T-helper 17 cell (primary cell): ENCODE measurements at regions not wholly inside any gene's neighbourhood (a gene's known extent, or its start where the extent isn't known, plus 50 kb on each side); places are given as distances from the start of the nearest gene placed in this dataset.
"Not testable (repeated sequence)": the region's sequence is repeated elsewhere in the genome, so short reads cannot be mapped to it uniquely, and the experiment has no call there.

ENCODE experiments used
- ATAC-seq: fragments of 150-1000 bp; cut with Tn5 transposase; 2 replicates; pipeline ENCODE4 v1.10.0; 2021; ENCODE audit warnings: mild to moderate bottlenecking, moderate library complexity
- DNase-seq, 3 donors: peaks; one replicate each; pipeline versions ENCODE4 v3.0.0 to v3.0.0-alpha.2; 2020 to 2021
- H3K9me3 ChIP-seq: one replicate; pipeline ENCODE4 v1.7.0; 2013; ENCODE audit warnings: low read length, mild to moderate bottlenecking; ENCODE audit not compliant: control insufficient read depth, poor library complexity, severe bottlenecking
- H3K27ac Mint-ChIP-seq: one replicate; pipeline ENCODE4 v1.8.0; 2022; ENCODE audit warnings: mild to moderate bottlenecking, moderate library complexity, mixed read lengths
- H3K27me3 Mint-ChIP-seq: one replicate; pipeline ENCODE4 v1.8.0; 2022; ENCODE audit warnings: mixed read lengths
- H3K36me3 Mint-ChIP-seq: one replicate; pipeline ENCODE4 v1.8.0; 2022; ENCODE audit warnings: low read depth, mixed read lengths
- H3K4me1 Mint-ChIP-seq: one replicate; pipeline ENCODE4 v1.8.0; 2022; ENCODE audit warnings: mild to moderate bottlenecking, mixed read lengths
- H3K4me3 Mint-ChIP-seq: one replicate; pipeline ENCODE4 v1.8.0; 2022; ENCODE audit warnings: mild to moderate bottlenecking, moderate library complexity, mixed read lengths

DNA sequence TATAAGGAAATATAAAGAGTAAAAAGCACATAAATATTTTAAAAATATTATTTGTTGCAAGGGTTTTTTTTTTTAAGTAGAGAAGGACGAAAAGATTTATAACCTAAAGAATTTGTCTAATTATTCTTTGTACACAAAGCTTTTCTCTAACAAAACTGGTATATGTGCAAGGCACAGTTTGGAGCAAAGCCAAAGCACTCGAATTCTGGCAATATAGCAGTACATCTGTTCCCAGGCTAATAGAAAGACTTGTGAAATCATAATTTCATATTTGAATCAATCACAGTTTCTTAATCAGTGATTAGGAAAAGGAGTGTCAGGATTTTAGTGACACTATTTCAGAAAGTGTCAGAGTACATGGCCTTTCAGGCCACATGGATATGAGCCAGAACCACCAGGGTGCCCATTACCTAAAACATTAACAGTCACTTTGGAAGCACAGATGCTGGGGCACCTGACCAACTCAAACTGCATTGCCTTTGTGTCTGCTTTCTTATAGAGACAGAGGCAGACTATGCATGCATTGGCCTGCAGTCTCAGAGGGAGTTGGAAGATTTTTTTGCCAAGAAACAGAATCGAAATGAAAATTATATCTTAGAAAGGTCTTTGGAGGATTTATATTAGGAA, 651.8 kb upstream of the SGO1 start:
- no peaks in the 10 kb centered on the region for H3K4me1 Mint-ChIP-seq
- no peaks in the 10 kb centered on the region for H3K27me3 Mint-ChIP-seq
- ATAC-seq (no peak), DNase-seq (no peak)
- H3K9me3 ChIP-seq = no peaks in the 10 kb centered on the region
- H3K4me3 Mint-ChIP-seq = no peak overlapping the region
- H3K36me3 Mint-ChIP-seq = no peaks in the 10 kb centered on the region
- no peak overlapping the region for H3K27ac Mint-ChIP-seq

DNA sequence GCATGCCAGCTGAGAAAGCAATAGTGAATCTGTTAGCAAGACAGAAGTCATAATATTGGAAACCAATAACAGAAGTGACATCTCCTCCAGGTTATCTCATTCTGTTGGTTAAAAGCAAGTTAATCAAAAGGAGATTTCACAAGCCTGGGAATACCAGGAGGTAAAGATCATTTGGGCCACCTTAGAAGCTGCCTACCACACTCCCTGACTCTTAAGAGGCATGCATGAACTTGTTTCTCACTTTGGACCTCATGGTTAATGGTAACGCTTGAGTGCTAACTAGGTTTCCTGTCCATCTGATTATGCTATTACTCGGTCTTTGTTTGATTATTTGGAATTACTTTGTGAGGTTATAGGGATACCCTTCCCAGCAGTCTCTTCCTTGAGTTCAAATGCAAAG, 650.8 kb upstream of the SGO1 start:
- no peaks in the 10 kb centered on the region for H3K9me3 ChIP-seq
- Mint-ChIP-seq H3K27me3 (no peaks in the 10 kb centered on the region), H3K36me3 (no peaks in the 10 kb centered on the region), H3K4me3 (no peak overlapping the region), H3K4me1 (no peaks in the 10 kb centered on the region), H3K27ac (no peak overlapping the region)
- no peak for ATAC-seq
- no peak for DNase-seq

DNA sequence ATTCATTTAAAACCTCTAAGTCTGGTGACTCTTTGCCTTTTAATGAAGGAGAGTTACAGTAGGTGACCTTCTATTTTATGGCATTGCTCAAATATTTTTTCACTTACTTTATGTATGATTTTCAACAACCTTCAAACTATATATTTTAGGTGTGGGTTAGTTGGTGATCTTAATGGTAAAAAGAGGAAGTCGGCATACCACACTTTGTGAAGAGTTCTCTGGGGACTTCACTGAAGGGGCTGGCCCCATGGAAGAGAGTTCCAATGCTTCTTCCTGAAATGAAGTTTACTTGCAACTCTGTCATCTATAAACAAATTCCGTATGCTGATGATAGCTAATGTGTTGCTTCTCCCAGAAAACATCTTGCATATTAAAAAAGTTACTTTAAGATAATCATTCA, 647.0 kb upstream of the SGO1 start:
- ATAC-seq (no peak), DNase-seq (no peak)
- no peaks in the 10 kb centered on the region for H3K27me3 Mint-ChIP-seq
- no peaks in the 10 kb centered on the region for H3K36me3 Mint-ChIP-seq
- no peak overlapping the region for H3K4me3 Mint-ChIP-seq
- H3K4me1 Mint-ChIP-seq = no peaks in the 10 kb centered on the region
- no peaks in the 10 kb centered on the region for H3K9me3 ChIP-seq
- H3K27ac Mint-ChIP-seq = no peak overlapping the region

DNA sequence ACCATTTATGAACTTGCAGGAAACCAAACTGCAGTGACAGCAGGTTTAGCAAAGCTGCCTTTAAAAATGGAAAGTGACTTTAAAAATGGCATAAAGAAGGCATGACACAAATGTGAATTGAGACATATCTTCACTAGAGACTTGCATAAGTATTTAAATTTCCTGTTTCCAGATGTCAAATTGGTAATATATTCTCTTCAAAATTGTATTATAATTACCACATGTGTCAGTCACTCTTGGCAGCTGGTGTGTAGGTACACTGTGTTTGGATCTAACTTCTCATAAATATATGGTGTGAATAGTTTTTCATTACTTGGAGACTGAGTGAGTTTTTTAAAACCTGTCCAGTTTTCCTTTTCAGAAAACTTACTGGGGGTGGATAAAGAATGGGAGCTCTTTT, 636.2 kb upstream of the SGO1 start:
- no peaks in the 10 kb centered on the region for H3K9me3 ChIP-seq
- no peak overlapping the region for H3K4me3 Mint-ChIP-seq
- no peaks in the 10 kb centered on the region for H3K4me1 Mint-ChIP-seq
- ATAC-seq (no peak), DNase-seq (no peak)
- H3K36me3 Mint-ChIP-seq = no peaks in the 10 kb centered on the region
- H3K27ac Mint-ChIP-seq = no peak overlapping the region
- H3K27me3 Mint-ChIP-seq = no peaks in the 10 kb centered on the region

DNA sequence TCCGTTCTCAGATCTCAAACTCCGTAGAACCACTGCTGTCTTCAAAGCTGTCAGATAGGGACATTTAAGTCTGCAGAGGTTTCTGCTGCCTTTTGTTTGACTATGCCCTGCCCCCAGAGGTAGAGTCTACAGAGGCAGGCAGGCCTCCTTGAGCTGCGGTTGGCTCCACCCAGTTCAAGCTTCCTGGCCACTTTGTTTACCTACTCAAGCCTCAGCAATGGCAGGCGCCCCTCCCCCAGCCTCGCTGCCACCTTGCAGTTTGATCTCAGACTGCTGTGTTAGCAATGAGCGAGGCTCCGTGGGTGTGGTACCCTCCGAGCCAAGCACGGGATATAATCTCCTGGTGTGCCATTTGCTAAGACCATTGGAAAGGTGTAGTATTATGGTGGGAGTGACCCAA, 634.9 kb upstream of the SGO1 start:
- not testable (repeated sequence) for DNase-seq

DNA sequence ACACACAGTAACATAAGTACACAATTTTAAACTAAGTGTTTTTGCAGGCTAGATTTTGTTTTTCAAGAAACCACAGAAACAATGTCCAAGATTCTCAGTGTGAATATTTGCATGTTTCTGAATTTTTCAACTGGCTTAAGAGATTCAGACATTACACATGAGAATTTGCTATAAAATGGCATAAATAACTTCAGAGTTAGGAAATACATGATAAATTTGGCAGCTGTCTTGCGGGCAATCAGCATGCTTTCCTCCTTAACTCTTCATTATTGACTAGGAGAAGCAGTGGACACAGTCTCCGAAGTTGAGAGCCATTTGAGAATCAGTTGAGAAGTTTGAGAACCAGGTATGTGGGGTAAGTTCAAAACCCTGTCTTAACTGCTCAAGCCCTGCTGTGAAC, 625.6 kb upstream of the SGO1 start:
- H3K4me1 Mint-ChIP-seq = no peaks in the 10 kb centered on the region
- H3K36me3 Mint-ChIP-seq = no peaks in the 10 kb centered on the region
- H3K4me3 Mint-ChIP-seq = no peak overlapping the region
- ATAC-seq (no peak), DNase-seq (no peak)
- H3K27me3 Mint-ChIP-seq = no peaks in the 10 kb centered on the region
- H3K27ac Mint-ChIP-seq = no peak overlapping the region
- H3K9me3 ChIP-seq = no peaks in the 10 kb centered on the region

More for the DNA sequence above, 634.9 kb upstream of the SGO1 start:
- H3K9me3 ChIP-seq, ATAC-seq, H3K36me3 Mint-ChIP-seq, H3K27me3 Mint-ChIP-seq, H3K4me3 Mint-ChIP-seq, H3K4me1 Mint-ChIP-seq, H3K27ac Mint-ChIP-seq: not testable (repeated sequence)

DNA sequence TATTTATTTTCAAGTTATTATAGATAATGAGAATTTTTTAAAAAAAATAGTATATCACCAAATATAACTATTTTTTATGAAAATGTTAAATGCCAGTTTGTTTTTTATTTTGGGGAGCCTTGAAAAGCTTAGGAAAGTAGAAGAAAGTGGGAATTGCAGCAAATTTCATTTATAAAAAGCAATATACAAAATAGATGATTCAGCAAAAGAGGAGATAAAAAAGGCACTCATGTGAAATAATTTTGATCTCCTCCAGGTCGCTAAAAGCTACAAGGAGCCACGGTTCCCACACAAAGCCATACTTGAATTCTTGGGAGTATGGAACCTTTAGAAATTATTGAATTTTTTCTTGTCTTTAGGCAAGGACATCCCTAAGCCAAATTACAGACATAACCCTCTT, 625.0 kb upstream of the SGO1 start:
- Mint-ChIP-seq H3K27ac (no peak overlapping the region), H3K4me3 (no peak overlapping the region)

DNA sequence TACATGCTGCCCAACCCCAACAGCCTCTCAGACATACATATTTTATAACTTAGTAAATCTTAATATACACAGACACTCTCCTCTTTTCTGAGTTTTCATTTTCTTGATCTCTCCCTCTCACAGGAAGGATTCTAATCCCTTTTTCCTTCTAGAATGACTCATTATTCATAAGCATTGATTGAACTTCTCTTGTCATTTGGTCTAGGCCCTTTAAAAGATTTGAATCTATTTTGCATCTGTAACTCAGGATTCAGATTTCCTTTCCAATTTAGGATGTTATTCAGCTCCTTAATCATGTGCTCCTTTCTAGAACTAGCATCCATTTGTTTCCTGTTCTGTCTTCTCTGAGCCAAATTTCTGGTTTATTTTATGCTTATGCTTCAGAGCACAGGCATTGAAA, 624.5 kb upstream of the SGO1 start:
- H3K9me3 ChIP-seq = no peaks in the 10 kb centered on the region
- Mint-ChIP-seq H3K27me3 (no peaks in the 10 kb centered on the region), H3K27ac (no peak overlapping the region), H3K36me3 (no peaks in the 10 kb centered on the region), H3K4me1 (no peaks in the 10 kb centered on the region), H3K4me3 (no peak overlapping the region)
- DNase-seq (no peak), ATAC-seq (no peak)

More for the DNA sequence above, 625.0 kb upstream of the SGO1 start:
- Mint-ChIP-seq H3K36me3 (no peaks in the 10 kb centered on the region), H3K4me1 (no peaks in the 10 kb centered on the region), H3K27me3 (no peaks in the 10 kb centered on the region)
- no peak for DNase-seq
- H3K9me3 ChIP-seq = no peaks in the 10 kb centered on the region
- ATAC-seq = no peak

DNA sequence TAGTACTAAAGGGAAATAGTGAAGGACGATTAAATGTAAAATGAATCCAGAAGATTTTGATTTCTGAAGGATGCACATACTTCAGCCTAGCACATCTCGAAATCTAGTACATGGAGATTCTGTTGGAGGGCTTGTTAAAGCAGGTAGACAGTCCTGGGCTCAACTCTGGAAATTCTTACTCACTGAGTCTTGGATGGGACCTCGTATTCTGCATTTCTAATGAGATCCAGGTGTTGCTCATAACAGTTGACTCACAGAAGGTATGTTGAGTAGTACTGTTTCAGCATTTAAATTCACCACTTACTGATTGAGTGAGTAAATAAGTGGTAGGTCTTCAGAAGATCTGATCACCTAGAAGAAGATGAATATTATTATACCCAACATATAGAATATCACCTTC, 623.4 kb upstream of the SGO1 start:
- ATAC-seq (no peak), DNase-seq (no peak)
- H3K27ac Mint-ChIP-seq = no peak overlapping the region
- no peaks in the 10 kb centered on the region for H3K36me3 Mint-ChIP-seq
- no peak overlapping the region for H3K4me3 Mint-ChIP-seq
- no peaks in the 10 kb centered on the region for H3K27me3 Mint-ChIP-seq
- no peaks in the 10 kb centered on the region for H3K9me3 ChIP-seq
- H3K4me1 Mint-ChIP-seq = no peaks in the 10 kb centered on the region

DNA sequence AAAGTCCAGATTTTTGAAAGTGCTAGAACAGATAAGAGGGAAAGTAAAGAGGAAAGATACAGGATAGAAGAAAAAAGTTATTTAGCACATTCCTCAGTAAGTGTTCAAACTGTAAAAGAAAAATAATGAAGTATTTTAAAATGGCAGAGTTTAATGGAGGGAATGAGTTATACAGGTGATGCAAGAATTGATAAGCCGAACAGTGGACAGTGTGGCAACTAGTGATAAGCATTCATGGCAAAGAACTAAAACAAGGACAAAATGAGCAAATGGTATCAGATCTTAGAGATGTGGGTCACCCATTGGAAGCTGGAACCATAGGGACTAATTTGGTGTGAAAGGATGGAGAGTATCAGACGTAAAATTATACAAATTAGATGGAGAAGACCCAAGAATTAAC, 622.9 kb upstream of the SGO1 start:
- no peaks in the 10 kb centered on the region for H3K9me3 ChIP-seq
- H3K27ac Mint-ChIP-seq = no peak overlapping the region
- ATAC-seq = no peak
- H3K4me3 Mint-ChIP-seq = no peak overlapping the region
- H3K27me3 Mint-ChIP-seq = no peaks in the 10 kb centered on the region
- no peaks in the 10 kb centered on the region for H3K36me3 Mint-ChIP-seq
- H3K4me1 Mint-ChIP-seq = no peaks in the 10 kb centered on the region
- DNase-seq = no peak

DNA sequence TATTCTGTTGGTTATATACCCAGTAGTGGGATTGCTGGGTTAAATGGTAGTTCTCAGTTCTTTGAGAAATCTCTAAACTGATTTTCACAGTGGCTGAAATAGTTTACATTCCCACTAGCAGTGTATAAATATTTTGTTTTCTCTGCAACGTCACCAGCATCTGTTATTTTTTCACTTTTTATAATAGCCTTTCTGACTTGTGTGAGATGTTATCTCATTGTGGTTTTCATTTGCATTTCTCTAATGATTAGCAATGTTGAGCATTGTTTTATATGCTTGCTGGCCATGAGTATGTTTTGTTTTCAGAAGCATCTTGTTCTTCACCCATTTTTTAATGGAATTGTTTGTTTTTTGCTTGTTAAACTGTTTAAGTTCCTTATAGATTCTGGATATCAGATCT, 612.7 kb upstream of the SGO1 start:
- H3K27ac Mint-ChIP-seq = no peak overlapping the region
- no peaks in the 10 kb centered on the region for H3K27me3 Mint-ChIP-seq
- H3K4me1 Mint-ChIP-seq = no peaks in the 10 kb centered on the region
- peaks cover 3% of the 10 kb centered on the region for H3K9me3 ChIP-seq
- H3K36me3 Mint-ChIP-seq = no peaks in the 10 kb centered on the region
- DNase-seq (no peak), ATAC-seq (no peak)
- H3K4me3 Mint-ChIP-seq = no peak overlapping the region

DNA sequence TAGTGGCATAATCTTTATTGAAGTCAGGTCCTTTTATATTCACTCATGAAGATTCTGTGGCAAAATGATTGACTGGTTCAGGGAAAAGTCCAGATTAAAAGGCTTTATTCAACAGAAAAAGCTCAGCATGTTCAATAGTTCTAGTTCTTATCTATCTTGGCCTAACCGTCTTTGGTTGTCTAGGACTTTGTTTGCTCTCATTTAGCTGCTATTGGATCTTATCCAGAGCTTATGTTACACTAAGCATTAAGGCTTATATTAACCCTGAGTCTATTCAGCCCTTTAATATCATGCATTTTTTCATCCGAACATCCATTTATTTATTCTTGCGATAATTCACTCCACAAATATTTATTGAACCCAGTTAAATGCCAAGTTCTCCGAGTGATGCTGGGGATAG, 601.0 kb upstream of the SGO1 start:
- DNase-seq (no peak), ATAC-seq (no peak)
- Mint-ChIP-seq H3K36me3 (no peaks in the 10 kb centered on the region), H3K27ac (no peak overlapping the region), H3K27me3 (no peaks in the 10 kb centered on the region), H3K4me1 (no peaks in the 10 kb centered on the region), H3K4me3 (no peak overlapping the region)
- no peaks in the 10 kb centered on the region for H3K9me3 ChIP-seq

DNA sequence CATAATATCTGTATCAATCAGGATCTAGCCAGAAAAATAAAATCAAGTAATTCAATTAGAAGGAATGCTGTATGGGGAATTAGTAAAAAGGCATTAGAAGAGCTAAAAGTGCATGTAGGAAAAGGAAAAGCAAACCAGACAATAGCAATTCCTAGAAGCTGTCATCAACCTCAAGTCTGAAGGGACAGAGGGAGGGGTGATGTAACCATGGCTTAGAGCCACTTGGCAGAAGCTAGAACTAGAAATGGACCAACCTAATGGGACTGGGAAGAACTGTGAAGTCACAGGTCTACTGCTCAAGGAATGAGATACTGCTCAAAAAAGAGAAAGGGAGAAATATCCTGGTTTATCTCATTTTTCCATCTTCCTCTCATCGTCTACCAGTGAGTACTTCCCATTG, 590.7 kb upstream of the SGO1 start:
- Mint-ChIP-seq H3K27me3 (no peaks in the 10 kb centered on the region), H3K36me3 (no peaks in the 10 kb centered on the region), H3K4me1 (no peaks in the 10 kb centered on the region), H3K27ac (no peak overlapping the region), H3K4me3 (no peak overlapping the region)
- no peak for ATAC-seq
- H3K9me3 ChIP-seq = no peaks in the 10 kb centered on the region
- no peak for DNase-seq

DNA sequence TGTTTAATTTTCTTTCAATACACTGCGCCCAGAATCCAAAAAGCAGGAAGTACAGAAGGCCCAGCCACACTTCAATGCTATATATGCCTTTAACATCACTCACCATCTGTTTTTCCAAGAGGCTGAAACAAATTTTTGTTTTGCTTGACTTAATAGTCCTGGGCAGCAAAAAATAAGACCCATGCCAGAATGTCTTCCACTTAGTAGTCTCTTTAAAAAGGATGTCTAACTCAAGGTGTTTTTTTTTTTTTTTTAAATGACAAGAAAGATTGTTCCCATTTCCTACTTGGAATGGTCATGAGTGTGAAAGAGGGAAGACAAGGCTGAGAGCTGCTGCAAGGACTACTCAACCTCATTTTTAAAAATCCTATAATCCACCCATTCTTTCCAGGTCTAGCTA, 590.3 kb upstream of the SGO1 start:
- Mint-ChIP-seq H3K4me3 (no peak overlapping the region), H3K4me1 (no peaks in the 10 kb centered on the region), H3K27ac (no peak overlapping the region), H3K27me3 (no peaks in the 10 kb centered on the region), H3K36me3 (no peaks in the 10 kb centered on the region)
- ATAC-seq (no peak), DNase-seq (no peak)
- no peaks in the 10 kb centered on the region for H3K9me3 ChIP-seq
